ENCODE measurements at regions not wholly inside any gene's neighbourhood (a gene's known extent, or its start where the extent isn't known, plus 50 kb on each side); places are given as distances from the start of the nearest gene placed in this dataset.
A peak's percentile ranks its signal among the peaks of the same experiment; 100 is the strongest.

GRCh38 chr3:182092662-182093262 lies 381.0 kb downstream of the SOX2 start:
- H4K91ac ChIP-seq (ENCODE audit: low read length), result no peak overlapping the region
- H3K4me1 ChIP-seq (ENCODE audit: control insufficient read depth, insufficient read depth, low read depth, low read length), result peaks cover 1% of the 10 kb centered on the region
- no peak overlapping the region for H3K14ac ChIP-seq (ENCODE audit: low read length in 2 of 2)
- no peak overlapping the region for H2BK15ac ChIP-seq (ENCODE audit: low read depth, poor library complexity, severe bottlenecking)
- H2BK12ac ChIP-seq (ENCODE audit: low read length in 2 of 2), result no peak overlapping the region
- H3K9me3 ChIP-seq (ENCODE audit: control insufficient read depth, low read length), result peaks cover 3% of the 10 kb centered on the region
- peak overlapping the region; percentile 76 for H3K27ac ChIP-seq (ENCODE audit: low read length, poor library complexity, severe bottlenecking)
- no peaks in the 10 kb centered on the region for H3K36me3 ChIP-seq (ENCODE audit: control insufficient read depth in 1 of 2, insufficient read depth in 2 of 2, low read depth in 1 of 2, low read length in 2 of 2)
- H2BK120ac ChIP-seq (ENCODE audit: low read depth, low read length), result no peak overlapping the region
- H3K27me3 ChIP-seq (ENCODE audit: control insufficient read depth in 1 of 2, insufficient read depth in 1 of 2, low read length in 2 of 2), result no peaks in the 10 kb centered on the region
- 25% methylated on average over 4 of the region's 6 CpGs for WGBS
- no peak overlapping the region for H3K9ac ChIP-seq (ENCODE audit: low read length)
- H4K8ac ChIP-seq (ENCODE audit: low read length), result no peak overlapping the region
- peak; percentile 1 for DNase-seq
- H2AFZ ChIP-seq (ENCODE audit: low read depth, low read length), result no peak overlapping the region
- H3K79me1 ChIP-seq (replicated peaks; ENCODE audit: low read length, poor library complexity, severe bottlenecking), result no peaks in the 10 kb centered on the region
- no peak overlapping the region for H3K23ac ChIP-seq (ENCODE audit: low read length in 2 of 2)
- no peak overlapping the region for H2BK5ac ChIP-seq (ENCODE audit: low read depth, low read length, poor library complexity, severe bottlenecking)
- no peak overlapping the region for H3K4me3 ChIP-seq (ENCODE audit: insufficient read depth in 1 of 2, low read depth in 1 of 2, low read length in 2 of 2)
- H2AK5ac ChIP-seq (ENCODE audit: low read length, severe bottlenecking), result no peak overlapping the region
- H3K18ac ChIP-seq (ENCODE audit: low read depth in 1 of 2, low read length in 2 of 2), result no peak overlapping the region
- no peak overlapping the region for H3K4me2 ChIP-seq (ENCODE audit: low read length, poor library complexity, severe bottlenecking)
- H3K4ac ChIP-seq (ENCODE audit: low read depth in 1 of 2, low read length in 2 of 2), result no peak overlapping the region

GRCh38 chr3:182094321-182094720 lies 382.6 kb downstream of the SOX2 start:
- no peak overlapping the region for H4K91ac ChIP-seq (ENCODE audit: low read length)
- H2BK5ac ChIP-seq (ENCODE audit: low read depth, low read length, poor library complexity, severe bottlenecking), result no peak overlapping the region
- no peak overlapping the region for H2AK5ac ChIP-seq (ENCODE audit: low read length, severe bottlenecking)
- no peak overlapping the region for H3K23ac ChIP-seq (ENCODE audit: low read length in 2 of 2)
- no peak overlapping the region for H3K4me2 ChIP-seq (ENCODE audit: low read length, poor library complexity, severe bottlenecking)
- H2BK120ac ChIP-seq (ENCODE audit: low read depth, low read length), result no peak overlapping the region
- H3K4me1 ChIP-seq (ENCODE audit: control insufficient read depth, insufficient read depth, low read depth, low read length), result peaks cover 1% of the 10 kb centered on the region
- H3K9ac ChIP-seq (ENCODE audit: low read length), result no peak overlapping the region
- no peak overlapping the region for H3K27ac ChIP-seq (ENCODE audit: low read length, poor library complexity, severe bottlenecking)
- no peak overlapping the region for H2BK15ac ChIP-seq (ENCODE audit: low read depth, poor library complexity, severe bottlenecking)
- no peaks in the 10 kb centered on the region for H3K36me3 ChIP-seq (ENCODE audit: control insufficient read depth in 1 of 2, insufficient read depth in 2 of 2, low read depth in 1 of 2, low read length in 2 of 2)
- 87% methylated on average over 4 of the region's 4 CpGs for WGBS
- no peak overlapping the region for H3K18ac ChIP-seq (ENCODE audit: low read depth in 1 of 2, low read length in 2 of 2)
- H3K4me3 ChIP-seq (ENCODE audit: insufficient read depth in 1 of 2, low read depth in 1 of 2, low read length in 2 of 2), result no peak overlapping the region
- DNase-seq, result no peak
- H2BK12ac ChIP-seq (ENCODE audit: low read length in 2 of 2), result no peak overlapping the region
- H3K79me1 ChIP-seq (replicated peaks; ENCODE audit: low read length, poor library complexity, severe bottlenecking), result no peaks in the 10 kb centered on the region
- H3K4ac ChIP-seq (ENCODE audit: low read depth in 1 of 2, low read length in 2 of 2), result no peak overlapping the region
- H4K8ac ChIP-seq (ENCODE audit: low read length), result no peak overlapping the region
- H3K27me3 ChIP-seq (ENCODE audit: control insufficient read depth in 1 of 2, insufficient read depth in 1 of 2, low read length in 2 of 2), result no peaks in the 10 kb centered on the region
- H3K9me3 ChIP-seq (ENCODE audit: control insufficient read depth, low read length), result peaks cover 3% of the 10 kb centered on the region
- no peak overlapping the region for H3K14ac ChIP-seq (ENCODE audit: low read length in 2 of 2)
- no peak overlapping the region for H2AFZ ChIP-seq (ENCODE audit: low read depth, low read length)

DNA sequence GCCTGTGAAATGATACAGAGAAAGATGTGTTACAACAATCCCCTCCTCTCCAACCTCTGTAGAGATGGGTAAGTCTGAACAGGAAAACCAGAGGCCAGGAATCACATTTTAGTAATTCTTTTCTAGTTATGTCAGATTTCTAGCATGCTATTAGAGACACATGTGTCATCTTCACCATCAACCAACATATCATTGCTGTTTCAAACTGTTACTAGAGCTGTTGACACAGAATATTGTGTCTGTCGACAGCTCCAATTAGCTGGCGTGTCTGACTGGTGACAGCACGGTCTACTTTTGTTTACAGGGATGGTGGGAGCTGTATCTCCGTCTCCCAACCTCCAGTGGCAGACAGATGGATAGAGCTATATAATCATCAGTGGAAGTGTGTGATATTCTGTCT lies 393.2 kb downstream of the SOX2 start:
- no peak overlapping the region for H4K8ac ChIP-seq (ENCODE audit: low read length)
- H3K14ac ChIP-seq (ENCODE audit: low read length in 2 of 2), result no peak overlapping the region
- no peaks in the 10 kb centered on the region for H3K79me1 ChIP-seq (replicated peaks; ENCODE audit: low read length, poor library complexity, severe bottlenecking)
- no peak overlapping the region for H3K4me3 ChIP-seq (ENCODE audit: insufficient read depth in 1 of 2, low read depth in 1 of 2, low read length in 2 of 2)
- H2BK15ac ChIP-seq (ENCODE audit: low read depth, poor library complexity, severe bottlenecking), result no peak overlapping the region
- H3K4me2 ChIP-seq (ENCODE audit: low read length, poor library complexity, severe bottlenecking), result no peak overlapping the region
- H3K23ac ChIP-seq (ENCODE audit: low read length in 2 of 2), result no peak overlapping the region
- 79% methylated on average over 4 of the region's 4 CpGs for WGBS
- no peak overlapping the region for H2BK5ac ChIP-seq (ENCODE audit: low read depth, low read length, poor library complexity, severe bottlenecking)
- H2BK120ac ChIP-seq (ENCODE audit: low read depth, low read length), result no peak overlapping the region
- H2AK5ac ChIP-seq (ENCODE audit: low read length, severe bottlenecking), result no peak overlapping the region
- H3K27ac ChIP-seq (ENCODE audit: low read length, poor library complexity, severe bottlenecking), result no peak overlapping the region
- no peak overlapping the region for H2BK12ac ChIP-seq (ENCODE audit: low read length in 2 of 2)
- H2AFZ ChIP-seq (ENCODE audit: low read depth, low read length), result no peak overlapping the region
- no peak overlapping the region for H3K4ac ChIP-seq (ENCODE audit: low read depth in 1 of 2, low read length in 2 of 2)
- H3K9ac ChIP-seq (ENCODE audit: low read length), result no peak overlapping the region
- H3K4me1 ChIP-seq (ENCODE audit: control insufficient read depth, insufficient read depth, low read depth, low read length), result no peaks in the 10 kb centered on the region
- H3K36me3 ChIP-seq (ENCODE audit: control insufficient read depth in 1 of 2, insufficient read depth in 2 of 2, low read depth in 1 of 2, low read length in 2 of 2), result no peaks in the 10 kb centered on the region
- H3K9me3 ChIP-seq (ENCODE audit: control insufficient read depth, low read length), result peaks cover 14% of the 10 kb centered on the region
- no peak overlapping the region for H3K18ac ChIP-seq (ENCODE audit: low read depth in 1 of 2, low read length in 2 of 2)
- DNase-seq, result no peak
- no peak overlapping the region for H4K91ac ChIP-seq (ENCODE audit: low read length)
- no peaks in the 10 kb centered on the region for H3K27me3 ChIP-seq (ENCODE audit: control insufficient read depth in 1 of 2, insufficient read depth in 1 of 2, low read length in 2 of 2)

DNA sequence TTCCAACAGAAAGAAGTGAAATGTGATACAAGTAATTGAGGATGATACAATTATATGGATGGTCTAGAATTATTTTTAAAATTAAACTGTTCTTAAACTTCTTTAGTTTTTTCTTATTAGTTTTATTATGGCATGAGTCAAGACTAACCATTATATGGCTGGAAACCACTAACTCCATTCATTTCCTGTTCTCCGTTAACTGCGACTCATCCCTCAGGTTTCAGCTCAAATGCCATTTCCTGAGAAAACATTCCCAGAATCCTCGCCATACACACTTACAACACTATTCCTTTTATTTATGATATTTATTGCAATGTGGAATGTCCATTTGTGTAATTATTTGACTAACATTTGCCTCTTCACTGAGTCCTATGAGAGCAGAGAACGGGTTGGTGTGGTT lies 394.1 kb downstream of the SOX2 start:
- H2AFZ ChIP-seq (ENCODE audit: low read depth, low read length), result no peak overlapping the region
- H3K4me2 ChIP-seq (ENCODE audit: low read length, poor library complexity, severe bottlenecking), result no peak overlapping the region
- no peak overlapping the region for H2BK15ac ChIP-seq (ENCODE audit: low read depth, poor library complexity, severe bottlenecking)
- H4K8ac ChIP-seq (ENCODE audit: low read length), result no peak overlapping the region
- peaks cover 12% of the 10 kb centered on the region for H3K9me3 ChIP-seq (ENCODE audit: control insufficient read depth, low read length)
- H3K79me1 ChIP-seq (replicated peaks; ENCODE audit: low read length, poor library complexity, severe bottlenecking), result no peaks in the 10 kb centered on the region
- H2AK5ac ChIP-seq (ENCODE audit: low read length, severe bottlenecking), result no peak overlapping the region
- no peak overlapping the region for H3K4ac ChIP-seq (ENCODE audit: low read depth in 1 of 2, low read length in 2 of 2)
- no peak overlapping the region for H2BK5ac ChIP-seq (ENCODE audit: low read depth, low read length, poor library complexity, severe bottlenecking)
- no peak overlapping the region for H3K9ac ChIP-seq (ENCODE audit: low read length)
- H2BK12ac ChIP-seq (ENCODE audit: low read length in 2 of 2), result no peak overlapping the region
- H3K18ac ChIP-seq (ENCODE audit: low read depth in 1 of 2, low read length in 2 of 2), result no peak overlapping the region
- no peak overlapping the region for H4K91ac ChIP-seq (ENCODE audit: low read length)
- 48% methylated on average over 2 of the region's 4 CpGs for WGBS
- no peaks in the 10 kb centered on the region for H3K27me3 ChIP-seq (ENCODE audit: control insufficient read depth in 1 of 2, insufficient read depth in 1 of 2, low read length in 2 of 2)
- H3K36me3 ChIP-seq (ENCODE audit: control insufficient read depth in 1 of 2, insufficient read depth in 2 of 2, low read depth in 1 of 2, low read length in 2 of 2), result no peaks in the 10 kb centered on the region
- no peak overlapping the region for H3K23ac ChIP-seq (ENCODE audit: low read length in 2 of 2)
- H3K4me3 ChIP-seq (ENCODE audit: insufficient read depth in 1 of 2, low read depth in 1 of 2, low read length in 2 of 2), result no peak overlapping the region
- no peak overlapping the region for H3K27ac ChIP-seq (ENCODE audit: low read length, poor library complexity, severe bottlenecking)
- no peaks in the 10 kb centered on the region for H3K4me1 ChIP-seq (ENCODE audit: control insufficient read depth, insufficient read depth, low read depth, low read length)
- no peak for DNase-seq
- no peak overlapping the region for H2BK120ac ChIP-seq (ENCODE audit: low read depth, low read length)
- no peak overlapping the region for H3K14ac ChIP-seq (ENCODE audit: low read length in 2 of 2)
